ENCODE measurements at regions not wholly inside any gene's neighbourhood (a gene's known extent, or its start where the extent isn't known, plus 50 kb on each side); places are given as distances from the start of the nearest gene placed in this dataset.

GRCh38 chr5:18119156-18119785 lies 485.0 kb downstream of the TAF11L14 start:
- no peak for TF ChIP-seq POLR2AphosphoS5 (IDR thresholded peaks at IDR 0.05)
- TF ChIP-seq CTCF (IDR thresholded peaks at IDR 0.05), result no peak

Measured in breast epithelium (tissue), 3 donors.